MM.1S (cell line): ENCODE measurements at regions not wholly inside any gene's neighbourhood (a gene's known extent, or its start where the extent isn't known, plus 50 kb on each side); places are given as distances from the start of the nearest gene placed in this dataset.

Source experiments
- EZH2 ChIP-seq: fragments of 300-600 bp; sonication (generic); optimal IDR thresholded peaks from 2 replicates; pipeline ENCODE3; 2017; ENCODE audit warnings: low read depth, mild to moderate bottlenecking, antibody characterized with exemption, low read length, mixed read lengths
- EZH2phosphoT487 ChIP-seq: fragments of 300-600 bp; sonication (generic); IDR thresholded peaks from 2 replicates; pipeline ENCODE4 v1.6.1; 2018; ENCODE audit warnings: antibody characterized with exemption, low read length
- TF ChIP-seq, protein P1 (sequence below): fragments of 300-600 bp; sonication (generic); IDR thresholded peaks from 2 replicates; pipeline ENCODE4 v1.5.1; 2016; ENCODE audit warnings: antibody characterized with exemption, low read length, mixed read lengths

DNA sequence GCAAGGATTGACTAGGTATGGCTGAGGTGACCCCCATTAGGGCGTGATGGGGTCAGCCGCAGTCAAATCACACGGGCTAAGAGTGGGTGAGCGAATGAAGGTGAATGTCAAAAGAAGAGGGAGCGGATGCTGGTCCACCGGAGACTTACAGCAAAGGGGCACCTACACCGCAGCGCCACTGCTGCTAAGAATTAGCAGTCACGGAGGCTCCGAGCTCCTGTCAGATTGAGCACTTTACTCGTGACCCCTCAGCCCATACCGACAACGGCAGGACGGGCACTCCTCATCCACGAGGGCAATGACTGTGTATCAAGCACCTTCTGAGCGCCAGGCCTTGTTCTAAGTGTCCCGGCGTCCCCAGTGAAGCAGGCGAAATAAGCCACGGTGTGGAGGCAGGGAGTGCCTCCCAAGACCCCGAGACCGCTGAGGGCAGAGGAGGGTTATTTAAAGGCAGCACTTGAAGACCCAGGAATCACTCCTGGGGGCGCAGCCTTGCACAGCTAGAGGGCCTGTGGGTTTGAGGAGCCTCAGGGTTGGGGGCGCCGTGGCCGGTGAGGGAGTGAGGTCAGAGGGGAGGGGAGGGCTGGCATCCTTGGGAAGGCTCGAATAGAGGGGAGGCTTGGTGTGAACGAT, 61.6 kb upstream of the GATA2 start:
- TF ChIP-seq, protein P1, sequence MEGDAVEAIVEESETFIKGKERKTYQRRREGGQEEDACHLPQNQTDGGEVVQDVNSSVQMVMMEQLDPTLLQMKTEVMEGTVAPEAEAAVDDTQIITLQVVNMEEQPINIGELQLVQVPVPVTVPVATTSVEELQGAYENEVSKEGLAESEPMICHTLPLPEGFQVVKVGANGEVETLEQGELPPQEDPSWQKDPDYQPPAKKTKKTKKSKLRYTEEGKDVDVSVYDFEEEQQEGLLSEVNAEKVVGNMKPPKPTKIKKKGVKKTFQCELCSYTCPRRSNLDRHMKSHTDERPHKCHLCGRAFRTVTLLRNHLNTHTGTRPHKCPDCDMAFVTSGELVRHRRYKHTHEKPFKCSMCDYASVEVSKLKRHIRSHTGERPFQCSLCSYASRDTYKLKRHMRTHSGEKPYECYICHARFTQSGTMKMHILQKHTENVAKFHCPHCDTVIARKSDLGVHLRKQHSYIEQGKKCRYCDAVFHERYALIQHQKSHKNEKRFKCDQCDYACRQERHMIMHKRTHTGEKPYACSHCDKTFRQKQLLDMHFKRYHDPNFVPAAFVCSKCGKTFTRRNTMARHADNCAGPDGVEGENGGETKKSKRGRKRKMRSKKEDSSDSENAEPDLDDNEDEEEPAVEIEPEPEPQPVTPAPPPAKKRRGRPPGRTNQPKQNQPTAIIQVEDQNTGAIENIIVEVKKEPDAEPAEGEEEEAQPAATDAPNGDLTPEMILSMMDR: no peak
- TF ChIP-seq EZH2 (no peak), EZH2phosphoT487 (no peak)
